ENCODE measurements at regions not wholly inside any gene's neighbourhood (a gene's known extent, or its start where the extent isn't known, plus 50 kb on each side); places are given as distances from the start of the nearest gene placed in this dataset.

- TF ChIP-seq POLR2AphosphoS5 (IDR thresholded peaks at IDR 0.05; ENCODE audit: low read depth, low read length) (no peak), REST (IDR thresholded peaks at IDR 0.05; ENCODE audit: insufficient read depth in 1 of 2, low read depth in 2 of 2, low read length in 2 of 2) (no peak)
These were observed 208.9 kb upstream of the FOXQ1 start for GRCh38 chr6:1103021-1103420.
